A549 (cell line): ENCODE measurements at regions not wholly inside any gene's neighbourhood (a gene's known extent, or its start where the extent isn't known, plus 50 kb on each side); places are given as distances from the start of the nearest gene placed in this dataset.
A peak's percentile ranks its signal among the peaks of the same experiment; 100 is the strongest.

Experiments
- CHD2 ChIP-seq: fragments of 150-350 bp; IDR thresholded peaks from 2 replicates; pipeline ENCODE4 v1.6.1; 2014; ENCODE audit warnings: low read length; ENCODE audit not compliant: partially characterized antibody
- EP300 ChIP-seq, 2 experiments: fragments of >200 bp; sonication (Bioruptor Twin); formaldehyde crosslinking; IDR thresholded peaks; 2 replicates in 1 of 2; 3 replicates in 1 of 2; pipeline ENCODE4 v1.6.1; 2016 to 2017
- ESRRA ChIP-seq: fragments of 150-350 bp; IDR thresholded peaks from 2 replicates; pipeline ENCODE4 v1.6.1; 2014; ENCODE audit warnings: mild to moderate bottlenecking, low read length, borderline replicate concordance
- MAFK ChIP-seq: fragments of 450-650 bp; IDR thresholded peaks from 2 replicates; pipeline ENCODE4 v1.6.1; 2014; ENCODE audit not compliant: partially characterized antibody
- PHF8 ChIP-seq: fragments of 200-600 bp; sonication (generic); IDR thresholded peaks from 2 replicates; pipeline ENCODE4 v1.6.1; 2016; ENCODE audit warnings: low read depth, mild to moderate bottlenecking, antibody characterized with exemption, moderate library complexity, borderline replicate concordance
- POLR2A ChIP-seq: IDR thresholded peaks from 2 replicates; pipeline ENCODE4 v1.6.1; 2012; ENCODE audit warnings: mild to moderate bottlenecking, low read length
- POLR2AphosphoS2 ChIP-seq: conservative IDR thresholded peaks from 2 replicates; pipeline ENCODE4 v1.6.1; 2012; ENCODE audit warnings: low read length, improper control_type of control experiment, inconsistent platforms
- SREBF2 ChIP-seq: fragments of 450-650 bp; IDR thresholded peaks from 2 replicates; pipeline ENCODE4 v1.6.1; 2014; ENCODE audit warnings: mild to moderate bottlenecking, moderate library complexity
- TP53 ChIP-seq: fragments of 250-450 bp; sonication (Bioruptor Pico); IDR thresholded peaks from 2 replicates; pipeline ENCODE4 v1.5.0; 2021; ENCODE audit warnings: mild to moderate bottlenecking, moderate library complexity
- TF ChIP-seq, protein P1 (sequence below): fragments of >200 bp; sonication (Bioruptor Twin); formaldehyde crosslinking; IDR thresholded peaks from 3 replicates; pipeline ENCODE4 v1.5.1; 2016
- TF ChIP-seq, protein P2 (sequence below): fragments of 250-450 bp; sonication (Bioruptor Pico); IDR thresholded peaks from 2 replicates; pipeline ENCODE4 v1.5.0; 2020; ENCODE audit warnings: low read depth, mild to moderate bottlenecking, moderate library complexity
- TF ChIP-seq, protein P3 (sequence below): fragments of 250-450 bp; sonication (Bioruptor Pico); IDR thresholded peaks from 2 replicates; pipeline ENCODE4 v1.5.0; 2021; ENCODE audit warnings: mild to moderate bottlenecking, moderate library complexity, borderline replicate concordance

DNA sequence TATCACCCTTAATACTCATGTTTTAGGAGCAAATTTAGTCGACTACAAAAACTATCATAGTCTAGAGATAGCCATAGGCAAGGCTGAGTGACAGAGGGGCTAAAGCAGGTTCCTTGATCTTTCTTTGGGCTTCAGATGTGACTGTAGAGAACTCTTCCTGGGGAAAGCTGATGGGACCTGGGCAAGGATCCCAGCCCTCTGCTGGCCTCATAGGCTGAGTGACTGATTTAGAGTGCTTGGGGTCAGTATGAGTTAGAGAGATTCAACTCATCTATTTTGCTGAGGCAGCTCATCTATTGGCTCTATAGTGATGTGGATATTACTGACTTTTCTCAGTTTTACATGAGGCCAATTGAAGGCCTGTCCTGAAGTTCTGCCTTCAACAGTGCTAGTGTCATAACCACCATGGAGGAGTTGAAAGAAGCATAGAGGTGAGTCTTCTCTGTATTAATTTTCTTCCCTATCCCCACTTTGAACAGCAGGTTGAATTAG is 81.6 kb downstream of the SAMD9 start:
- TF ChIP-seq, protein P1, sequence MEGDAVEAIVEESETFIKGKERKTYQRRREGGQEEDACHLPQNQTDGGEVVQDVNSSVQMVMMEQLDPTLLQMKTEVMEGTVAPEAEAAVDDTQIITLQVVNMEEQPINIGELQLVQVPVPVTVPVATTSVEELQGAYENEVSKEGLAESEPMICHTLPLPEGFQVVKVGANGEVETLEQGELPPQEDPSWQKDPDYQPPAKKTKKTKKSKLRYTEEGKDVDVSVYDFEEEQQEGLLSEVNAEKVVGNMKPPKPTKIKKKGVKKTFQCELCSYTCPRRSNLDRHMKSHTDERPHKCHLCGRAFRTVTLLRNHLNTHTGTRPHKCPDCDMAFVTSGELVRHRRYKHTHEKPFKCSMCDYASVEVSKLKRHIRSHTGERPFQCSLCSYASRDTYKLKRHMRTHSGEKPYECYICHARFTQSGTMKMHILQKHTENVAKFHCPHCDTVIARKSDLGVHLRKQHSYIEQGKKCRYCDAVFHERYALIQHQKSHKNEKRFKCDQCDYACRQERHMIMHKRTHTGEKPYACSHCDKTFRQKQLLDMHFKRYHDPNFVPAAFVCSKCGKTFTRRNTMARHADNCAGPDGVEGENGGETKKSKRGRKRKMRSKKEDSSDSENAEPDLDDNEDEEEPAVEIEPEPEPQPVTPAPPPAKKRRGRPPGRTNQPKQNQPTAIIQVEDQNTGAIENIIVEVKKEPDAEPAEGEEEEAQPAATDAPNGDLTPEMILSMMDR = no peak
- TF ChIP-seq TP53 (no peak), EP300 (IDR thresholded peaks at IDR 0.05) (no peak), SREBF2 (no peak), PHF8 (no peak), POLR2A (no peak), POLR2AphosphoS2 (no peak), ESRRA (no peak), CHD2 (no peak), MAFK (peak; percentile 49)
- TF ChIP-seq, protein P2, sequence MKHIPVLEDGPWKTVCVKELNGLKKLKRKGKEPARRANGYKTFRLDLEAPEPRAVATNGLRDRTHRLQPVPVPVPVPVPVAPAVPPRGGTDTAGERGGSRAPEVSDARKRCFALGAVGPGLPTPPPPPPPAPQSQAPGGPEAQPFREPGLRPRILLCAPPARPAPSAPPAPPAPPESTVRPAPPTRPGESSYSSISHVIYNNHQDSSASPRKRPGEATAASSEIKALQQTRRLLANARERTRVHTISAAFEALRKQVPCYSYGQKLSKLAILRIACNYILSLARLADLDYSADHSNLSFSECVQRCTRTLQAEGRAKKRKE = no peak
- TF ChIP-seq, protein P3, sequence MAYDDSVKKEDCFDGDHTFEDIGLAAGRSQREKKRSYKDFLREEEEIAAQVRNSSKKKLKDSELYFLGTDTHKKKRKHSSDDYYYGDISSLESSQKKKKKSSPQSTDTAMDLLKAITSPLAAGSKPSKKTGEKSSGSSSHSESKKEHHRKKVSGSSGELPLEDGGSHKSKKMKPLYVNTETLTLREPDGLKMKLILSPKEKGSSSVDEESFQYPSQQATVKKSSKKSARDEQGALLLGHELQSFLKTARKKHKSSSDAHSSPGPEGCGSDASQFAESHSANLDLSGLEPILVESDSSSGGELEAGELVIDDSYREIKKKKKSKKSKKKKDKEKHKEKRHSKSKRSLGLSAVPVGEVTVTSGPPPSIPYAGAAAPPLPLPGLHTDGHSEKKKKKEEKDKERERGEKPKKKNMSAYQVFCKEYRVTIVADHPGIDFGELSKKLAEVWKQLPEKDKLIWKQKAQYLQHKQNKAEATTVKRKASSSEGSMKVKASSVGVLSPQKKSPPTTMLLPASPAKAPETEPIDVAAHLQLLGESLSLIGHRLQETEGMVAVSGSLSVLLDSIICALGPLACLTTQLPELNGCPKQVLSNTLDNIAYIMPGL (CRISPR knock-in tag) = no peak
